Spleen (tissue), 7 donors: ENCODE measurements at regions not wholly inside any gene's neighbourhood (a gene's known extent, or its start where the extent isn't known, plus 50 kb on each side); places are given as distances from the start of the nearest gene placed in this dataset.

Experiments used
- POLR2A ChIP-seq, 3 donors: fragments of 450-650 bp; IDR thresholded peaks; one replicate each; pipeline ENCODE4 v1.5.1; 2017; ENCODE audit warnings: antibody characterized with exemption in 3 of 3, mild to moderate bottlenecking in 1 of 3
- POLR2AphosphoS5 ChIP-seq, 3 donors: sonication (generic); formaldehyde crosslinking; IDR thresholded peaks; one replicate each; pipeline ENCODE4 v1.5.1; 2017; ENCODE audit warnings: antibody characterized with exemption in 3 of 3
- TF ChIP-seq, protein P1 (sequence below), 11 experiments: fragments of 200-600 bp in 7 of 11; fragments of 450-650 bp in 4 of 11; sonication (generic) in 4 of 11; IDR thresholded peaks in 8 of 11; conservative IDR thresholded peaks in 3 of 11; 1 replicate in 7 of 11; 2 replicates in 4 of 11; pipeline versions ENCODE4 v1.4.0 to v1.8.0; 2016 to 2021; ENCODE audit warnings: antibody characterized with exemption in 11 of 11, inconsistent platforms in 4 of 11, mild to moderate bottlenecking in 1 of 11
- donor health status: DM: no; HTN: no; CAD: no; lungs with moderate emphysema.
- donor health status: DM: no; HTN: no; CAD: no.
- donor health status: DM: no; HTN: no; CAD: no.

DNA sequence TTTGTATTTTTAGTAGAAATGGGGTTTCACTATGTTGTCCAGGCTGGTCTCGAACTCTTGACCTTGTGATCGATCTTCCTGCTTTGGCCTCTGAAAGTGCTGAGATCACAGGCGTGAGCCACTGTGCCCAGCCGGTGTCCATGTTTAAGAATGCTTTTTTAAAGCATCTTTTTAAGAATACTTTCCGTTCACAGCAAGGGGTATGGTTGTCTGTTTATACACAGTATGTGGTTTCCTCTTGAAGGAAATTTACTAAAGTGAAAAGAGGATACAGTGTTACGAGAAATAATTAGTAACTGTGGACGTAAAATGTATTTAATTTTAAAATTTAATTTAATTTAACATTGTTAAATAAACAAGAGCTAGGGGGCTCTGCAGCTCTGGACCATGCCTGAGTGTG, 73.4 kb downstream of the GSC start:
- TF ChIP-seq POLR2AphosphoS5 (IDR thresholded peaks at IDR 0.05), result no peak
- TF ChIP-seq, protein P1, sequence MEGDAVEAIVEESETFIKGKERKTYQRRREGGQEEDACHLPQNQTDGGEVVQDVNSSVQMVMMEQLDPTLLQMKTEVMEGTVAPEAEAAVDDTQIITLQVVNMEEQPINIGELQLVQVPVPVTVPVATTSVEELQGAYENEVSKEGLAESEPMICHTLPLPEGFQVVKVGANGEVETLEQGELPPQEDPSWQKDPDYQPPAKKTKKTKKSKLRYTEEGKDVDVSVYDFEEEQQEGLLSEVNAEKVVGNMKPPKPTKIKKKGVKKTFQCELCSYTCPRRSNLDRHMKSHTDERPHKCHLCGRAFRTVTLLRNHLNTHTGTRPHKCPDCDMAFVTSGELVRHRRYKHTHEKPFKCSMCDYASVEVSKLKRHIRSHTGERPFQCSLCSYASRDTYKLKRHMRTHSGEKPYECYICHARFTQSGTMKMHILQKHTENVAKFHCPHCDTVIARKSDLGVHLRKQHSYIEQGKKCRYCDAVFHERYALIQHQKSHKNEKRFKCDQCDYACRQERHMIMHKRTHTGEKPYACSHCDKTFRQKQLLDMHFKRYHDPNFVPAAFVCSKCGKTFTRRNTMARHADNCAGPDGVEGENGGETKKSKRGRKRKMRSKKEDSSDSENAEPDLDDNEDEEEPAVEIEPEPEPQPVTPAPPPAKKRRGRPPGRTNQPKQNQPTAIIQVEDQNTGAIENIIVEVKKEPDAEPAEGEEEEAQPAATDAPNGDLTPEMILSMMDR (IDR thresholded peaks at IDR 0.05 in 8 of 11, conservative IDR thresholded peaks at IDR 0.05 in 3 of 11), result no peak
- no peak for TF ChIP-seq POLR2A (IDR thresholded peaks at IDR 0.05)
